ENCODE measurements at regions not wholly inside any gene's neighbourhood (a gene's known extent, or its start where the extent isn't known, plus 50 kb on each side); places are given as distances from the start of the nearest gene placed in this dataset.

- Histone ChIP-seq H3K9me3 (ENCODE audit: control insufficient read depth in 4 of 4, insufficient read depth in 3 of 4, low read length in 3 of 4) (no peaks in the 10 kb centered on the region), H3K4me1 (ENCODE audit: control insufficient read depth in 5 of 5, insufficient read depth in 5 of 5, low read length in 5 of 5) (peaks cover 0 to 4% (median 0%) of the 10 kb centered on the region in 5 donors), H3K36me3 (ENCODE audit: control insufficient read depth in 4 of 4, insufficient read depth in 4 of 4, low read length in 4 of 4) (no peaks in the 10 kb centered on the region), H3K9ac (ENCODE audit: insufficient read depth in 1 of 2, low read length in 2 of 2) (no peak overlapping the region), H3K27me3 (ENCODE audit: control insufficient read depth in 3 of 3, insufficient read depth in 3 of 3, low read length in 2 of 3) (no peaks in the 10 kb centered on the region), H3K27ac (ENCODE audit: low read depth in 1 of 2, low read length in 1 of 2) (peak overlapping the region in 1 of 2 donors; percentile 49), H3K4me3 (no peak overlapping the region)
- TF ChIP-seq CTCF (IDR thresholded peaks at IDR 0.05; ENCODE audit: control extremely low read depth, extremely low read depth): no peak
- ATAC-seq (ENCODE audit: insufficient read depth, low FRiP score) (peak; percentile 15), DNase-seq (peak in 2 of 3 donors; percentile 22 to 35)
- 45 to 52% methylated on average over 5 of the region's 5 CpGs for WGBS, 2 donors
Observed at GRCh38 chr21:35850029-35850428, 210.3 kb downstream of the SETD4 start.

- no peaks in the 10 kb centered on the region for H3K36me3 ChIP-seq (ENCODE audit: control insufficient read depth in 4 of 4, insufficient read depth in 4 of 4, low read length in 4 of 4)
- H3K27me3 ChIP-seq (ENCODE audit: control insufficient read depth in 3 of 3, insufficient read depth in 3 of 3, low read length in 2 of 3): no peaks in the 10 kb centered on the region
- H3K27ac ChIP-seq (ENCODE audit: low read depth in 1 of 2, low read length in 1 of 2): no peak overlapping the region
- no peak for TF ChIP-seq CTCF (IDR thresholded peaks at IDR 0.05; ENCODE audit: control extremely low read depth, extremely low read depth)
- DNase-seq: no peak
- no peak overlapping the region for H3K4me3 ChIP-seq
- H3K9me3 ChIP-seq (ENCODE audit: control insufficient read depth in 4 of 4, insufficient read depth in 3 of 4, low read length in 3 of 4): peaks cover 0 to 2% (median 0%) of the 10 kb centered on the region in 4 donors
- no peak overlapping the region for H3K9ac ChIP-seq (ENCODE audit: insufficient read depth in 1 of 2, low read length in 2 of 2)
- peaks cover 0 to 4% (median 0%) of the 10 kb centered on the region in 5 donors for H3K4me1 ChIP-seq (ENCODE audit: control insufficient read depth in 5 of 5, insufficient read depth in 5 of 5, low read length in 5 of 5)
- ATAC-seq (ENCODE audit: insufficient read depth, low FRiP score): no peak
- 78 to 92% methylated on average over 4 of the region's 4 CpGs for WGBS, 2 donors
Observed at GRCh38 chr21:35849144-35849543, 211.2 kb downstream of the SETD4 start.

- Histone ChIP-seq H3K27ac (ENCODE audit: low read depth in 1 of 2, low read length in 1 of 2) (no peak overlapping the region), H3K9me3 (ENCODE audit: control insufficient read depth in 4 of 4, insufficient read depth in 3 of 4, low read length in 3 of 4) (peaks cover 0 to 2% (median 0%) of the 10 kb centered on the region in 4 donors), H3K27me3 (ENCODE audit: control insufficient read depth in 3 of 3, insufficient read depth in 3 of 3, low read length in 2 of 3) (no peaks in the 10 kb centered on the region), H3K4me1 (ENCODE audit: control insufficient read depth in 5 of 5, insufficient read depth in 5 of 5, low read length in 5 of 5) (peaks cover 0 to 3% (median 0%) of the 10 kb centered on the region in 5 donors), H3K9ac (ENCODE audit: insufficient read depth in 1 of 2, low read length in 2 of 2) (no peak overlapping the region), H3K4me3 (no peak overlapping the region), H3K36me3 (ENCODE audit: control insufficient read depth in 4 of 4, insufficient read depth in 4 of 4, low read length in 4 of 4) (no peaks in the 10 kb centered on the region)
- DNase-seq: no peak
- TF ChIP-seq CTCF (IDR thresholded peaks at IDR 0.05; ENCODE audit: control extremely low read depth, extremely low read depth): no peak
- ATAC-seq (ENCODE audit: insufficient read depth, low FRiP score): no peak
- 80 to 82% methylated on average over 7 of the region's 7 CpGs for WGBS, 2 donors
Observed at GRCh38 chr21:35843911-35844667, 216.2 kb downstream of the SETD4 start.
